IMR-90 (cell line): ENCODE measurements at regions not wholly inside any gene's neighbourhood (a gene's known extent, or its start where the extent isn't known, plus 50 kb on each side); places are given as distances from the start of the nearest gene placed in this dataset.

Experiments
- ATAC-seq: fragments of 200-7000 bp; cut with Tn5 transposase; 2 replicates; pipeline ENCODE4 v1.9.1; 2020; ENCODE audit warnings: low read depth, mild to moderate bottlenecking, moderate library complexity
- BruUV-seq: library from RNA; stranded (reverse); fragments of 400-500 nt; replicated peaks from 2 replicates; lab custom pipeline; 2021; lab: Mats Ljungman, UMichigan
- CTCF ChIA-PET: fragments of 300-600 bp; formaldehyde crosslinking; extraction: SDS; loops from one replicate; lab custom pipeline; 2021; ENCODE audit warnings: antibody characterized with exemption; lab: Yijun Ruan, JAX
- POLR2A ChIA-PET: fragments of 300-600 bp; sonication (Branson Sonifier 250); formaldehyde crosslinking; loops from one replicate; lab custom pipeline; 2022; ENCODE audit warnings: antibody characterized with exemption; ENCODE audit not compliant: unreplicated experiment; lab: Charles Lee
- DNase-seq: peaks from one replicate; pipeline ENCODE4 v3.0.0; 2013
- H2AFZ ChIP-seq: replicated peaks from 2 replicates; pipeline ENCODE3; 2013; ENCODE audit warnings: low read length, mild to moderate bottlenecking; ENCODE audit not compliant: poor library complexity
- H2AK5ac ChIP-seq: 2 replicates; pipeline ENCODE4 v1.6.1; 2013; ENCODE audit warnings: low read depth, low read length, inconsistent platforms
- H2AK9ac ChIP-seq: replicated peaks from 2 replicates; pipeline ENCODE3; 2013; ENCODE audit warnings: mild to moderate bottlenecking, low read depth, low read length, moderate library complexity; ENCODE audit not compliant: poor library complexity
- H2BK120ac ChIP-seq: 2 replicates; pipeline ENCODE4 v1.6.1; 2013; ENCODE audit warnings: low read depth, low read length, inconsistent platforms
- H2BK15ac ChIP-seq: 3 replicates; pipeline ENCODE4 v1.6.1; 2013; ENCODE audit warnings: low read depth, low read length, inconsistent platforms
- H2BK20ac ChIP-seq: 2 replicates; pipeline ENCODE4 v1.6.1; 2013; ENCODE audit warnings: low read depth, mild to moderate bottlenecking, inconsistent platforms, low read length, moderate library complexity
- H2BK5ac ChIP-seq: 2 replicates; pipeline ENCODE4 v1.6.1; 2013; ENCODE audit warnings: mild to moderate bottlenecking, low read depth, low read length, inconsistent platforms; ENCODE audit not compliant: poor library complexity, severe bottlenecking
- H3K14ac ChIP-seq: replicated peaks from 2 replicates; pipeline ENCODE4 v1.6.1; 2013; ENCODE audit warnings: low read depth, low read length, inconsistent platforms
- H3K18ac ChIP-seq: 2 replicates; pipeline ENCODE4 v1.6.1; 2013; ENCODE audit warnings: low read depth, low read length, control low read depth
- H3K23ac ChIP-seq: 2 replicates; pipeline ENCODE4 v1.6.1; 2013; ENCODE audit warnings: low read depth, low read length, inconsistent platforms
- H3K27ac ChIP-seq: 2 replicates; pipeline ENCODE4 v1.5.1; 2013; ENCODE audit warnings: mild to moderate bottlenecking, control low read depth, low read length; ENCODE audit not compliant: insufficient read depth
- H3K27me3 ChIP-seq: 2 replicates; pipeline ENCODE4 v1.6.1; 2013; ENCODE audit warnings: low read length; ENCODE audit not compliant: control insufficient read depth, insufficient read depth
- H3K36me3 ChIP-seq: 2 replicates; pipeline ENCODE4 v1.6.1; 2013; ENCODE audit warnings: low read length, mixed read lengths; ENCODE audit not compliant: control insufficient read depth, insufficient read depth
- H3K4ac ChIP-seq: 2 replicates; pipeline ENCODE4 v1.6.1; 2013; ENCODE audit warnings: low read depth, low read length, inconsistent platforms
- H3K4me1 ChIP-seq: 2 replicates; pipeline ENCODE4 v1.6.1; 2013; ENCODE audit warnings: low read length, mixed read lengths; ENCODE audit not compliant: control insufficient read depth, insufficient read depth
- H3K4me2 ChIP-seq: 2 replicates; pipeline ENCODE4 v1.6.1; 2013; ENCODE audit warnings: low read depth, mild to moderate bottlenecking, control low read depth, low read length, moderate library complexity
- H3K4me3 ChIP-seq: 2 replicates; pipeline ENCODE4 v1.5.1; 2013; ENCODE audit warnings: low read depth, mild to moderate bottlenecking, control low read depth, low read length, moderate library complexity; ENCODE audit not compliant: insufficient read depth
- H3K56ac ChIP-seq: 2 replicates; pipeline ENCODE4 v1.6.1; 2013; ENCODE audit warnings: low read length, inconsistent platforms; ENCODE audit not compliant: insufficient read depth; ENCODE audit errors: extremely low read depth
- H3K79me1 ChIP-seq, 2 experiments: 2 replicates each; pipeline ENCODE4 v1.6.1; 2013; ENCODE audit warnings: low read length in 2 of 2, inconsistent platforms in 1 of 2, low read depth in 1 of 2
- H3K9ac ChIP-seq: 2 replicates; pipeline ENCODE4 v1.6.1; 2013; ENCODE audit warnings: low read depth, low read length, control low read depth
- H3K9me1 ChIP-seq: 2 replicates; pipeline ENCODE4 v1.6.1; 2013; ENCODE audit warnings: low read length, inconsistent platforms; ENCODE audit not compliant: insufficient read depth
- H3K9me3 ChIP-seq: 2 replicates; pipeline ENCODE4 v1.6.1; 2013; ENCODE audit warnings: low read length; ENCODE audit not compliant: control insufficient read depth, insufficient read depth
- H4K20me1 ChIP-seq: 2 replicates; pipeline ENCODE4 v1.6.1; 2013; ENCODE audit warnings: low read length, inconsistent platforms; ENCODE audit not compliant: insufficient read depth
- H4K5ac ChIP-seq: 2 replicates; pipeline ENCODE4 v1.6.1; 2013; ENCODE audit warnings: mild to moderate bottlenecking, low read depth, low read length, control low read depth
- H4K8ac ChIP-seq, 2 experiments: 2 replicates each; pipeline ENCODE4 v1.6.1; 2013; ENCODE audit warnings: low read depth in 2 of 2, low read length in 2 of 2, control low read depth in 1 of 2, inconsistent platforms in 1 of 2
- H4K91ac ChIP-seq: 2 replicates; pipeline ENCODE4 v1.6.1; 2013; ENCODE audit warnings: low read depth, low read length, inconsistent platforms; ENCODE audit not compliant: insufficient read depth
- BHLHE40 ChIP-seq: fragments of 150-350 bp; IDR thresholded peaks from 2 replicates; pipeline ENCODE4 v1.6.1; 2016; ENCODE audit warnings: mild to moderate bottlenecking, low read depth, low read length
- CEBPB ChIP-seq: IDR thresholded peaks from 2 replicates; pipeline ENCODE4 v1.6.1; 2012; ENCODE audit warnings: low read depth, low read length, improper control_type of control experiment
- CHD1 ChIP-seq: IDR thresholded peaks from 2 replicates; pipeline ENCODE4 v1.6.1; 2012; ENCODE audit warnings: low read depth, low read length, improper control_type of control experiment
- FOS ChIP-seq: fragments of 150-350 bp; IDR thresholded peaks from 2 replicates; pipeline ENCODE4 v1.6.1; 2016; ENCODE audit warnings: low read depth, low read length
- MAFK ChIP-seq: IDR thresholded peaks from 2 replicates; pipeline ENCODE4 v1.6.1; 2012; ENCODE audit warnings: low read depth, low read length, improper control_type of control experiment
- MAZ ChIP-seq: IDR thresholded peaks from 2 replicates; pipeline ENCODE4 v1.6.1; 2012; ENCODE audit warnings: low read depth, mild to moderate bottlenecking, low read length, improper control_type of control experiment, moderate library complexity, borderline replicate concordance
- MXI1 ChIP-seq: IDR thresholded peaks from 2 replicates; pipeline ENCODE4 v1.6.1; 2012; ENCODE audit warnings: low read depth, mild to moderate bottlenecking, low read length, moderate library complexity, borderline replicate concordance
- NFE2L2 ChIP-seq: fragments of 150-350 bp; IDR thresholded peaks from 2 replicates; pipeline ENCODE4 v1.6.1; 2016; ENCODE audit warnings: low read depth, mild to moderate bottlenecking, low read length
- POLR2A ChIP-seq: IDR thresholded peaks from 2 replicates; pipeline ENCODE4 v1.6.1; 2012; ENCODE audit warnings: mild to moderate bottlenecking, low read depth, low read length
- RAD21 ChIP-seq: IDR thresholded peaks from 2 replicates; pipeline ENCODE4 v1.6.1; 2012; ENCODE audit warnings: low read length, improper control_type of control experiment
- RCOR1 ChIP-seq: IDR thresholded peaks from 2 replicates; pipeline ENCODE4 v1.6.1; 2012; ENCODE audit warnings: mild to moderate bottlenecking, low read length, improper control_type of control experiment; ENCODE audit not compliant: insufficient replicate concordance
- RFX5 ChIP-seq: IDR thresholded peaks from 2 replicates; pipeline ENCODE4 v1.8.0; 2012; ENCODE audit warnings: low read depth, mild to moderate bottlenecking, low read length, moderate library complexity
- SMC3 ChIP-seq: fragments of 150-350 bp; IDR thresholded peaks from 2 replicates; pipeline ENCODE4 v1.6.1; 2016; ENCODE audit warnings: low read depth, mild to moderate bottlenecking, antibody characterized with exemption, low read length, moderate library complexity
- USF2 ChIP-seq: fragments of 150-350 bp; IDR thresholded peaks from 2 replicates; pipeline ENCODE4 v1.6.1; 2017; ENCODE audit warnings: mild to moderate bottlenecking, antibody characterized with exemption, low read length, low read depth
- WGBS, 2 experiments: methylation state at CpG; one replicate each; pipeline versions ENCODE4 v1.1.5 to v1.1.7; 2013; ENCODE audit warnings: missing lambda C conversion rate in 2 of 2; ENCODE audit not compliant: insufficient read length in 1 of 2; ENCODE audit errors: extremely low coverage in 2 of 2; 5-methylcytosine and 5-hydroxymethylcytosine counted together
- dilution Hi-C: fragments of 300-500 bp; cut with HindIII; formaldehyde crosslinking; loops from one replicate; pipeline ENCODE4 v1.14.3; 2018; ENCODE audit warnings: low sequenced_read_pairs; ENCODE audit not compliant: unreplicated experiment
- in situ Hi-C: fragments of 300-500 bp; cut with MboI; formaldehyde crosslinking; loops from 3 replicates; pipeline ENCODE4 v1.14.3; 2019; ENCODE audit warnings: low sequenced_read_pairs, inconsistent platforms, mixed read lengths
- intact Hi-C: fragments of 100-400 bp; cut with micrococcal nuclease; formaldehyde crosslinking; loops from 2 replicates; pipeline ENCODE4 v1.10.0; 2022
- TF ChIP-seq, protein P1 (sequence below): conservative IDR thresholded peaks from 2 replicates; pipeline ENCODE4 v1.5.1; 2012; ENCODE audit warnings: mild to moderate bottlenecking, low read depth, low read length, improper control_type of control experiment
- TF ChIP-seq, protein P2 (sequence below): fragments of 150-350 bp; IDR thresholded peaks from 2 replicates; pipeline ENCODE4 v1.6.1; 2016; ENCODE audit warnings: low read depth, mild to moderate bottlenecking, low read length, moderate library complexity, borderline replicate concordance

DNA sequence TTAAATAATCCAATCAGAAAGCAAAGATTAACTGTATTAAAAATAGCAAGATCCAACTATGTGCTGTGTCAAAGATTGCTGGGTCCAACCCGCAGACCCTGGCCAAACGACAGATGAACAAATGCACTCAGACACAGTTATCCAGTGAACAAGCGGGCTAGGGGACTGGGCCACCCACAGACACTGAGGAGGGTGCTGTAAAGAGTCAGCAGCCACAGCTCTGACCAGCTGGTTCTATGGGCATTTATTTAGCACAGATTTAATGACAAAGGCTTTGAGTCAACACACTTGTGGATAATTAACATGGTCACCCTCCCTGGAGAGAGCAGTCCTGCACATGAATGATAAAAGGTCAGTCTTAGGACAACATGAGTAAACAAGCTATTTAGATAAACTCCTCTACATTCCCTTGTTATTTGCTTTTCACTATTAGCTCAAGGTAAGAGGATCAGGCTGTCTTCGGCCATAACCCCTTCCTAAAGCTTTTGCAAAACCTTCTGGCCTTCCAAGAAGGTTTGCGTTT is 424.9 kb downstream of the HINT1 start:
- no peak overlapping the region for H4K91ac ChIP-seq
- no peaks in the 10 kb centered on the region for H3K36me3 ChIP-seq
- DNase-seq = no peak
- no peak overlapping the region for H3K4ac ChIP-seq
- BruUV-seq = no TSS peak
- H2AK9ac ChIP-seq = no peak overlapping the region
- no peaks in the 10 kb centered on the region for H3K27me3 ChIP-seq
- no peaks in the 10 kb centered on the region for H3K9me1 ChIP-seq
- no peaks in the 10 kb centered on the region for H3K4me1 ChIP-seq
- intact Hi-C loops (no loop called here), in situ Hi-C loops (no loop called here), dilution Hi-C loops (no loop called here)
- H2BK120ac ChIP-seq = no peak overlapping the region
- H3K9me3 ChIP-seq = no peaks in the 10 kb centered on the region; the same call in 1 of the 2 replicates
- H3K4me3 ChIP-seq = no peak overlapping the region
- H4K20me1 ChIP-seq = no peaks in the 10 kb centered on the region
- no peak overlapping the region for H3K23ac ChIP-seq
- H3K14ac ChIP-seq = no peak overlapping the region
- H2BK15ac ChIP-seq = no peak overlapping the region
- no CpG with 5 or more reads among the region's 5 CpGs for WGBS, 2 experiments
- no peak overlapping the region for H3K56ac ChIP-seq
- no peak overlapping the region for H4K5ac ChIP-seq
- H4K8ac ChIP-seq = no peak overlapping the region
- H2BK20ac ChIP-seq = no peak overlapping the region
- no peak overlapping the region for H3K4me2 ChIP-seq
- CTCF ChIA-PET = no interaction called here
- TF ChIP-seq, protein P1, sequence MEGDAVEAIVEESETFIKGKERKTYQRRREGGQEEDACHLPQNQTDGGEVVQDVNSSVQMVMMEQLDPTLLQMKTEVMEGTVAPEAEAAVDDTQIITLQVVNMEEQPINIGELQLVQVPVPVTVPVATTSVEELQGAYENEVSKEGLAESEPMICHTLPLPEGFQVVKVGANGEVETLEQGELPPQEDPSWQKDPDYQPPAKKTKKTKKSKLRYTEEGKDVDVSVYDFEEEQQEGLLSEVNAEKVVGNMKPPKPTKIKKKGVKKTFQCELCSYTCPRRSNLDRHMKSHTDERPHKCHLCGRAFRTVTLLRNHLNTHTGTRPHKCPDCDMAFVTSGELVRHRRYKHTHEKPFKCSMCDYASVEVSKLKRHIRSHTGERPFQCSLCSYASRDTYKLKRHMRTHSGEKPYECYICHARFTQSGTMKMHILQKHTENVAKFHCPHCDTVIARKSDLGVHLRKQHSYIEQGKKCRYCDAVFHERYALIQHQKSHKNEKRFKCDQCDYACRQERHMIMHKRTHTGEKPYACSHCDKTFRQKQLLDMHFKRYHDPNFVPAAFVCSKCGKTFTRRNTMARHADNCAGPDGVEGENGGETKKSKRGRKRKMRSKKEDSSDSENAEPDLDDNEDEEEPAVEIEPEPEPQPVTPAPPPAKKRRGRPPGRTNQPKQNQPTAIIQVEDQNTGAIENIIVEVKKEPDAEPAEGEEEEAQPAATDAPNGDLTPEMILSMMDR = no peak
- TF ChIP-seq CEBPB (no peak), NFE2L2 (no peak), MXI1 (no peak), CHD1 (no peak), MAZ (no peak), POLR2A (no peak), SMC3 (no peak), USF2 (no peak), RFX5 (no peak), RAD21 (no peak), FOS (no peak), RCOR1 (no peak), BHLHE40 (no peak), MAFK (no peak)
- TF ChIP-seq, protein P2, sequence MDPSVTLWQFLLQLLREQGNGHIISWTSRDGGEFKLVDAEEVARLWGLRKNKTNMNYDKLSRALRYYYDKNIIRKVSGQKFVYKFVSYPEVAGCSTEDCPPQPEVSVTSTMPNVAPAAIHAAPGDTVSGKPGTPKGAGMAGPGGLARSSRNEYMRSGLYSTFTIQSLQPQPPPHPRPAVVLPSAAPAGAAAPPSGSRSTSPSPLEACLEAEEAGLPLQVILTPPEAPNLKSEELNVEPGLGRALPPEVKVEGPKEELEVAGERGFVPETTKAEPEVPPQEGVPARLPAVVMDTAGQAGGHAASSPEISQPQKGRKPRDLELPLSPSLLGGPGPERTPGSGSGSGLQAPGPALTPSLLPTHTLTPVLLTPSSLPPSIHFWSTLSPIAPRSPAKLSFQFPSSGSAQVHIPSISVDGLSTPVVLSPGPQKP = no peak
- H3K9ac ChIP-seq = no peak overlapping the region
- POLR2A ChIA-PET = no interaction called here
- H2AK5ac ChIP-seq = no peak overlapping the region
- H2BK5ac ChIP-seq = no peak overlapping the region
- no peak for ATAC-seq
- H3K18ac ChIP-seq = no peak overlapping the region
- H2AFZ ChIP-seq = no peak overlapping the region
- H3K79me1 ChIP-seq = no peaks in the 10 kb centered on the region
- H3K27ac ChIP-seq = no peak overlapping the region
